IMR-90 (cell line): ENCODE measurements at regions not wholly inside any gene's neighbourhood (a gene's known extent, or its start where the extent isn't known, plus 50 kb on each side); places are given as distances from the start of the nearest gene placed in this dataset.
"Not testable (repeated sequence)": the region's sequence is repeated elsewhere in the genome, so short reads cannot be mapped to it uniquely, and the experiment has no call there.

Experiments used
- ATAC-seq: fragments of 200-7000 bp; cut with Tn5 transposase; 2 replicates; pipeline ENCODE4 v1.9.1; 2020; ENCODE audit warnings: low read depth, mild to moderate bottlenecking, moderate library complexity
- BruUV-seq: library from RNA; stranded (reverse); fragments of 400-500 nt; replicated peaks from 2 replicates; lab custom pipeline; 2021; lab: Mats Ljungman, UMichigan
- CTCF ChIA-PET: fragments of 300-600 bp; formaldehyde crosslinking; extraction: SDS; loops from one replicate; lab custom pipeline; 2021; ENCODE audit warnings: antibody characterized with exemption; lab: Yijun Ruan, JAX
- POLR2A ChIA-PET: fragments of 300-600 bp; sonication (Branson Sonifier 250); formaldehyde crosslinking; loops from one replicate; lab custom pipeline; 2022; ENCODE audit warnings: antibody characterized with exemption; ENCODE audit not compliant: unreplicated experiment; lab: Charles Lee
- DNase-seq: peaks from one replicate; pipeline ENCODE4 v3.0.0; 2013
- H2AFZ ChIP-seq: replicated peaks from 2 replicates; pipeline ENCODE3; 2013; ENCODE audit warnings: low read length, mild to moderate bottlenecking; ENCODE audit not compliant: poor library complexity
- H2AK5ac ChIP-seq: 2 replicates; pipeline ENCODE4 v1.6.1; 2013; ENCODE audit warnings: low read depth, low read length, inconsistent platforms
- H2AK9ac ChIP-seq: replicated peaks from 2 replicates; pipeline ENCODE3; 2013; ENCODE audit warnings: mild to moderate bottlenecking, low read depth, low read length, moderate library complexity; ENCODE audit not compliant: poor library complexity
- H2BK120ac ChIP-seq: 2 replicates; pipeline ENCODE4 v1.6.1; 2013; ENCODE audit warnings: low read depth, low read length, inconsistent platforms
- H2BK15ac ChIP-seq: 3 replicates; pipeline ENCODE4 v1.6.1; 2013; ENCODE audit warnings: low read depth, low read length, inconsistent platforms
- H2BK20ac ChIP-seq: 2 replicates; pipeline ENCODE4 v1.6.1; 2013; ENCODE audit warnings: low read depth, mild to moderate bottlenecking, inconsistent platforms, low read length, moderate library complexity
- H2BK5ac ChIP-seq: 2 replicates; pipeline ENCODE4 v1.6.1; 2013; ENCODE audit warnings: mild to moderate bottlenecking, low read depth, low read length, inconsistent platforms; ENCODE audit not compliant: poor library complexity, severe bottlenecking
- H3K14ac ChIP-seq: replicated peaks from 2 replicates; pipeline ENCODE4 v1.6.1; 2013; ENCODE audit warnings: low read depth, low read length, inconsistent platforms
- H3K18ac ChIP-seq: 2 replicates; pipeline ENCODE4 v1.6.1; 2013; ENCODE audit warnings: low read depth, low read length, control low read depth
- H3K23ac ChIP-seq: 2 replicates; pipeline ENCODE4 v1.6.1; 2013; ENCODE audit warnings: low read depth, low read length, inconsistent platforms
- H3K27ac ChIP-seq: 2 replicates; pipeline ENCODE4 v1.5.1; 2013; ENCODE audit warnings: mild to moderate bottlenecking, control low read depth, low read length; ENCODE audit not compliant: insufficient read depth
- H3K27me3 ChIP-seq: 2 replicates; pipeline ENCODE4 v1.6.1; 2013; ENCODE audit warnings: low read length; ENCODE audit not compliant: control insufficient read depth, insufficient read depth
- H3K36me3 ChIP-seq: 2 replicates; pipeline ENCODE4 v1.6.1; 2013; ENCODE audit warnings: low read length, mixed read lengths; ENCODE audit not compliant: control insufficient read depth, insufficient read depth
- H3K4ac ChIP-seq: 2 replicates; pipeline ENCODE4 v1.6.1; 2013; ENCODE audit warnings: low read depth, low read length, inconsistent platforms
- H3K4me1 ChIP-seq: 2 replicates; pipeline ENCODE4 v1.6.1; 2013; ENCODE audit warnings: low read length, mixed read lengths; ENCODE audit not compliant: control insufficient read depth, insufficient read depth
- H3K4me2 ChIP-seq: 2 replicates; pipeline ENCODE4 v1.6.1; 2013; ENCODE audit warnings: low read depth, mild to moderate bottlenecking, control low read depth, low read length, moderate library complexity
- H3K4me3 ChIP-seq: 2 replicates; pipeline ENCODE4 v1.5.1; 2013; ENCODE audit warnings: low read depth, mild to moderate bottlenecking, control low read depth, low read length, moderate library complexity; ENCODE audit not compliant: insufficient read depth
- H3K56ac ChIP-seq: 2 replicates; pipeline ENCODE4 v1.6.1; 2013; ENCODE audit warnings: low read length, inconsistent platforms; ENCODE audit not compliant: insufficient read depth; ENCODE audit errors: extremely low read depth
- H3K79me1 ChIP-seq, 2 experiments: 2 replicates each; pipeline ENCODE4 v1.6.1; 2013; ENCODE audit warnings: low read length in 2 of 2, inconsistent platforms in 1 of 2, low read depth in 1 of 2
- H3K9ac ChIP-seq: 2 replicates; pipeline ENCODE4 v1.6.1; 2013; ENCODE audit warnings: low read depth, low read length, control low read depth
- H3K9me1 ChIP-seq: 2 replicates; pipeline ENCODE4 v1.6.1; 2013; ENCODE audit warnings: low read length, inconsistent platforms; ENCODE audit not compliant: insufficient read depth
- H3K9me3 ChIP-seq: 2 replicates; pipeline ENCODE4 v1.6.1; 2013; ENCODE audit warnings: low read length; ENCODE audit not compliant: control insufficient read depth, insufficient read depth
- H4K20me1 ChIP-seq: 2 replicates; pipeline ENCODE4 v1.6.1; 2013; ENCODE audit warnings: low read length, inconsistent platforms; ENCODE audit not compliant: insufficient read depth
- H4K5ac ChIP-seq: 2 replicates; pipeline ENCODE4 v1.6.1; 2013; ENCODE audit warnings: mild to moderate bottlenecking, low read depth, low read length, control low read depth
- H4K8ac ChIP-seq, 2 experiments: 2 replicates each; pipeline ENCODE4 v1.6.1; 2013; ENCODE audit warnings: low read depth in 2 of 2, low read length in 2 of 2, control low read depth in 1 of 2, inconsistent platforms in 1 of 2
- H4K91ac ChIP-seq: 2 replicates; pipeline ENCODE4 v1.6.1; 2013; ENCODE audit warnings: low read depth, low read length, inconsistent platforms; ENCODE audit not compliant: insufficient read depth
- CEBPB ChIP-seq: IDR thresholded peaks from 2 replicates; pipeline ENCODE4 v1.6.1; 2012; ENCODE audit warnings: low read depth, low read length, improper control_type of control experiment
- CHD1 ChIP-seq: IDR thresholded peaks from 2 replicates; pipeline ENCODE4 v1.6.1; 2012; ENCODE audit warnings: low read depth, low read length, improper control_type of control experiment
- MAFK ChIP-seq: IDR thresholded peaks from 2 replicates; pipeline ENCODE4 v1.6.1; 2012; ENCODE audit warnings: low read depth, low read length, improper control_type of control experiment
- RAD21 ChIP-seq: IDR thresholded peaks from 2 replicates; pipeline ENCODE4 v1.6.1; 2012; ENCODE audit warnings: low read length, improper control_type of control experiment
- WGBS, 2 experiments: methylation state at CpG; one replicate each; pipeline versions ENCODE4 v1.1.5 to v1.1.7; 2013; ENCODE audit warnings: missing lambda C conversion rate in 2 of 2; ENCODE audit not compliant: insufficient read length in 1 of 2; ENCODE audit errors: extremely low coverage in 2 of 2; 5-methylcytosine and 5-hydroxymethylcytosine counted together
- dilution Hi-C: fragments of 300-500 bp; cut with HindIII; formaldehyde crosslinking; loops from one replicate; pipeline ENCODE4 v1.14.3; 2018; ENCODE audit warnings: low sequenced_read_pairs; ENCODE audit not compliant: unreplicated experiment
- in situ Hi-C: fragments of 300-500 bp; cut with MboI; formaldehyde crosslinking; loops from 3 replicates; pipeline ENCODE4 v1.14.3; 2019; ENCODE audit warnings: low sequenced_read_pairs, inconsistent platforms, mixed read lengths
- intact Hi-C: fragments of 100-400 bp; cut with micrococcal nuclease; formaldehyde crosslinking; loops from 2 replicates; pipeline ENCODE4 v1.10.0; 2022

DNA sequence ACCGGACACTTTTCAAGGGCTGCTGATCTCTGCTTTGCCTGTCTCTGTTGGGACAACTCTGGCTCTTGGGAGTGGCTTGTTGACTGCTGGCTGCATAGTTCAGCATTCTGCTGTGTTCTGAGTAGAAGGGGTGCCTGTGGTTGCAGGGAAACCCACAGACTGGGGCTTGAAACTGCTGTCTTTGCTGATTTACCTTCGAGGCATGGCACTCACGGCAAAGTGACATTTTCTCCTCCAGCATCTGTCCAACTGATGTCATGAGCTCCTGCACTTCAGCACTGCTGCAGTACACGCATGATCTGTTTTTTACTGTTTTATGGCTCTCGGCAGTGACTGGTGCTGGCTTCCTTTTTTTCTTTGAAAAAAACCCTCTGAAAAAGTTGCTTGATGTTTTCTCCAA lies 69.2 kb downstream of the SPATA31D1 start:
- no peak overlapping the region for H2AK9ac ChIP-seq
- no peak overlapping the region for H2BK15ac ChIP-seq
- POLR2A ChIA-PET, result no interaction called here
- H4K8ac ChIP-seq, result no peak overlapping the region
- no peak overlapping the region for H3K9ac ChIP-seq
- H2BK120ac ChIP-seq, result no peak overlapping the region
- intact Hi-C loops, result no loop called here
- H3K4me2 ChIP-seq, result no peak overlapping the region
- TF ChIP-seq RAD21 (no peak), MAFK (no peak), CHD1 (no peak), CEBPB (no peak)
- no peak overlapping the region for H3K18ac ChIP-seq
- WGBS, 2 experiments, result no CpG with 5 or more reads among the region's 5 CpGs
- no peak overlapping the region for H3K56ac ChIP-seq
- H3K27ac ChIP-seq, result no peak overlapping the region
- dilution Hi-C loops, result no loop called here
- no peak overlapping the region for H4K91ac ChIP-seq
- H3K9me3 ChIP-seq, result no peaks in the 10 kb centered on the region
- H3K4ac ChIP-seq, result no peak overlapping the region
- no peak for ATAC-seq
- CTCF ChIA-PET, result no interaction called here
- H3K14ac ChIP-seq, result no peak overlapping the region
- in situ Hi-C loops, result no loop called here
- DNase-seq, result no peak
- no peak overlapping the region for H3K23ac ChIP-seq
- H2AFZ ChIP-seq, result no peak overlapping the region
- H3K79me1 ChIP-seq, result no peaks in the 10 kb centered on the region
- no peak overlapping the region for H2BK20ac ChIP-seq
- H3K27me3 ChIP-seq, result no peaks in the 10 kb centered on the region
- H2BK5ac ChIP-seq, result no peak overlapping the region
- no peaks in the 10 kb centered on the region for H3K9me1 ChIP-seq
- H4K5ac ChIP-seq, result no peak overlapping the region
- H4K20me1 ChIP-seq, result no peaks in the 10 kb centered on the region
- no peak overlapping the region for H3K4me3 ChIP-seq
- H3K36me3 ChIP-seq, result no peaks in the 10 kb centered on the region
- no peaks in the 10 kb centered on the region for H3K4me1 ChIP-seq
- no peak overlapping the region for H2AK5ac ChIP-seq
- no TSS peak for BruUV-seq

DNA sequence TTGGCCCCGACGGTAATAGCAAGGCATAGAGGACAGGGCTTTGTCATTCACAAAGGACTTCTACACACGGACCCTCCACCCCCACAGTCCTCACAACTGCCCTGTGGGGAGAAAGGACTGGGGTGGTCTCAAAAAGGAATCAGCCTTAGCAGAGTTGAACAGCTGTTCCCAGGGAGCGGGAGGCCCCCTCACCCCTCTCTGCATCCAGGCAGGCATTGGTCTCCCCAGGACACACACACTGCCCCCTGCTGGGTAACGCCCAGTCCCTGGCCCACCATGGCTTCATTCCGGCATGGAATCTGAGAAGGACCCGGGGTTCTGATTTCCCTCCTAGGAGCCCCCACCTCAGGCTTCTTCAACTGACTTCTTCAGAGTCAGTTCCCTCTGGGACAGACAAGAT lies 73.2 kb downstream of the SPATA31D1 start:
- DNase-seq, POLR2A ChIA-PET, H3K4me1 ChIP-seq, H3K4me2 ChIP-seq, H2AK9ac ChIP-seq, dilution Hi-C loops, H4K5ac ChIP-seq, H3K27ac ChIP-seq, H2BK5ac ChIP-seq, ATAC-seq, H2BK20ac ChIP-seq, BruUV-seq, H4K20me1 ChIP-seq, H3K36me3 ChIP-seq, H3K14ac ChIP-seq, in situ Hi-C loops, H4K8ac ChIP-seq, H3K9me1 ChIP-seq, H3K9me3 ChIP-seq, H3K56ac ChIP-seq, H2AK5ac ChIP-seq, H2AFZ ChIP-seq, H4K91ac ChIP-seq, H3K27me3 ChIP-seq, H3K23ac ChIP-seq, H3K4ac ChIP-seq, H3K79me1 ChIP-seq, H3K4me3 ChIP-seq, H3K18ac ChIP-seq, H2BK120ac ChIP-seq, intact Hi-C loops, CTCF ChIA-PET, H2BK15ac ChIP-seq, H3K9ac ChIP-seq: not testable (repeated sequence)
- no CpG with 5 or more reads among the region's 7 CpGs for WGBS, 2 experiments
